HG03460 (cell line): ENCODE measurements at regions not wholly inside any gene's neighbourhood (a gene's known extent, or its start where the extent isn't known, plus 50 kb on each side); places are given as distances from the start of the nearest gene placed in this dataset.

Source experiments
- ATAC-seq: cut with Tn5 transposase; IDR thresholded peaks from one replicate; pipeline ENCODE4 v1.9.1; 2021; ENCODE audit not compliant: unreplicated experiment

- ATAC-seq, result no peak
These were observed 157.5 kb upstream of the FAM9B start for GRCh38 chrX:9191392-9191791.

- ATAC-seq, result no peak
These were observed 161.4 kb upstream of the FAM9B start for GRCh38 chrX:9195199-9195880.

GRCh38 chrX:9196961-9197640 is 163.2 kb upstream of the FAM9B start:
- no peak for ATAC-seq

- no peak for ATAC-seq
These were observed 170.6 kb upstream of the FAM9B start for GRCh38 chrX:9204560-9204959.

GRCh38 chrX:9205599-9206223 is 171.8 kb upstream of the FAM9B start:
- ATAC-seq, result no peak

- ATAC-seq, result no peak
These were observed 173.2 kb upstream of the FAM9B start for GRCh38 chrX:9207142-9207541.

GRCh38 chrX:9211269-9211668 is 177.3 kb upstream of the FAM9B start:
- ATAC-seq, result no peak

GRCh38 chrX:9221781-9222180 is 187.9 kb upstream of the FAM9B start:
- no peak for ATAC-seq

GRCh38 chrX:9222299-9222698 is 188.4 kb upstream of the FAM9B start:
- ATAC-seq, result no peak

- ATAC-seq, result no peak
These were observed 193.3 kb upstream of the FAM9B start for GRCh38 chrX:9227276-9227675.

GRCh38 chrX:9231491-9231890 is 197.6 kb upstream of the FAM9B start:
- no peak for ATAC-seq

GRCh38 chrX:9233141-9233540 is 199.2 kb upstream of the FAM9B start:
- no peak for ATAC-seq

- no peak for ATAC-seq
These were observed 200.4 kb upstream of the FAM9B start for GRCh38 chrX:9234315-9234714.

GRCh38 chrX:9235722-9236121 is 201.8 kb upstream of the FAM9B start:
- ATAC-seq, result no peak

- no peak for ATAC-seq
These were observed 207.0 kb upstream of the FAM9B start for GRCh38 chrX:9240956-9241355.

GRCh38 chrX:9241427-9241826 is 207.5 kb upstream of the FAM9B start:
- ATAC-seq, result no peak

- no peak for ATAC-seq
These were observed 215.3 kb upstream of the FAM9B start for GRCh38 chrX:9249051-9249846.

GRCh38 chrX:9252182-9252581 is 212.7 kb upstream of the TBL1X start:
- ATAC-seq, result no peak

- ATAC-seq, result no peak
These were observed 211.6 kb upstream of the TBL1X start for GRCh38 chrX:9253211-9253610.

- ATAC-seq, result no peak
These were observed 207.0 kb upstream of the TBL1X start for GRCh38 chrX:9257718-9258420.
